GM13977 (cell line): ENCODE measurements at regions not wholly inside any gene's neighbourhood (a gene's known extent, or its start where the extent isn't known, plus 50 kb on each side); places are given as distances from the start of the nearest gene placed in this dataset.

Experiments used
- DNase-seq: peaks from one replicate; pipeline ENCODE4 v3.0.0; 2012; ENCODE audit warnings: low spot score
- CTCF ChIP-seq: IDR thresholded peaks from 2 replicates; pipeline ENCODE4 v1.5.1; 2012; ENCODE audit warnings: mild to moderate bottlenecking, control low read depth; ENCODE audit not compliant: insufficient read depth; ENCODE audit errors: extremely low read depth, missing control alignments
- in situ Hi-C: fragments of 300-500 bp; cut with MboI; formaldehyde crosslinking; loops from one replicate; pipeline ENCODE4 v1.12.0; 2022; ENCODE audit warnings: low sequenced_read_pairs, low pct_unique_long_range_greater_than_20kb, mixed read lengths, inconsistent platforms; ENCODE audit not compliant: unreplicated experiment

- no peak for TF ChIP-seq CTCF
- DNase-seq, result no peak
- in situ Hi-C loops, result no loop called here
These were observed 143.0 kb downstream of the TTLL2 start for GRCh38 chr6:167467793-167468431.

- TF ChIP-seq CTCF, result no peak
- DNase-seq, result no peak
- in situ Hi-C loops, result no loop called here
These were observed 144.2 kb downstream of the TTLL2 start for GRCh38 chr6:167469101-167469500.

GRCh38 chr6:167469672-167470071 is 144.8 kb downstream of the TTLL2 start:
- in situ Hi-C loops, result no loop called here
- no peak for DNase-seq

GRCh38 chr6:167470101-167470835 is 145.4 kb downstream of the TTLL2 start:
- DNase-seq, result no peak
- in situ Hi-C loops, result no loop called here

More at GRCh38 chr6:167469672-167470071, 144.8 kb downstream of the TTLL2 start:
- TF ChIP-seq CTCF, result no peak

GRCh38 chr6:167470836-167471547 is 146.1 kb downstream of the TTLL2 start:
- in situ Hi-C loops, result no loop called here
- no peak for TF ChIP-seq CTCF
- no peak for DNase-seq

More at GRCh38 chr6:167470101-167470835, 145.4 kb downstream of the TTLL2 start:
- TF ChIP-seq CTCF, result no peak

GRCh38 chr6:167471548-167471930 is 146.7 kb downstream of the TTLL2 start:
- TF ChIP-seq CTCF, result no peak
- in situ Hi-C loops, result no loop called here
- no peak for DNase-seq
